Liver (tissue), 8 donors: ENCODE measurements at regions not wholly inside any gene's neighbourhood (a gene's known extent, or its start where the extent isn't known, plus 50 kb on each side); places are given as distances from the start of the nearest gene placed in this dataset.

Experiments
- DNase-seq: peaks from one replicate; pipeline ENCODE4 v3.0.0-alpha.2; 2017; ENCODE audit warnings: low spot score
- H3K27ac ChIP-seq, 2 donors: one replicate each; pipeline ENCODE4 v1.7.0; 2013; ENCODE audit warnings: inconsistent platforms in 2 of 2, low read length in 2 of 2, control low read depth in 1 of 2, low read depth in 1 of 2, mild to moderate bottlenecking in 1 of 2
- H3K27me3 ChIP-seq, 4 donors: one replicate each; pipeline versions ENCODE4 v1.6.1 to v1.7.0; 2013; ENCODE audit warnings: low read length in 3 of 4, inconsistent platforms in 1 of 4, mild to moderate bottlenecking in 1 of 4, moderate library complexity in 1 of 4; ENCODE audit not compliant: control insufficient read depth in 4 of 4, insufficient read depth in 4 of 4
- H3K36me3 ChIP-seq, 4 donors: one replicate each; pipeline versions ENCODE4 v1.6.1 to v1.7.0; 2013; ENCODE audit warnings: low read length in 3 of 4, mild to moderate bottlenecking in 3 of 4, low read depth in 1 of 4, moderate library complexity in 1 of 4; ENCODE audit not compliant: control insufficient read depth in 4 of 4, insufficient read depth in 3 of 4
- H3K4me1 ChIP-seq, 4 donors: one replicate each; pipeline versions ENCODE4 v1.6.1 to v1.7.0; 2013; ENCODE audit warnings: low read length in 3 of 4, mild to moderate bottlenecking in 3 of 4, moderate library complexity in 1 of 4; ENCODE audit not compliant: control insufficient read depth in 4 of 4, insufficient read depth in 4 of 4
- H3K4me3 ChIP-seq, 3 donors: one replicate each; pipeline versions ENCODE4 v1.6.1 to v1.7.0; 2013; ENCODE audit warnings: low read length in 3 of 3, control low read depth in 1 of 3, low read depth in 1 of 3, mild to moderate bottlenecking in 1 of 3
- H3K9ac ChIP-seq, 2 donors: one replicate each; pipeline ENCODE4 v1.7.0; 2013; ENCODE audit warnings: low read length in 2 of 2, mild to moderate bottlenecking in 2 of 2, moderate library complexity in 2 of 2, control low read depth in 1 of 2, low read depth in 1 of 2
- H3K9me3 ChIP-seq, 4 donors: one replicate each; pipeline versions ENCODE4 v1.6.1 to v1.7.0; 2013; ENCODE audit warnings: low read length in 3 of 4; ENCODE audit not compliant: control insufficient read depth in 4 of 4
- ATF3 ChIP-seq: IDR thresholded peaks from 2 replicates; pipeline ENCODE4 v1.6.1; 2016; ENCODE audit warnings: antibody characterized with exemption
- CTCF ChIP-seq: fragments of 150-350 bp; IDR thresholded peaks from 2 replicates; pipeline ENCODE4 v1.5.1; 2017; ENCODE audit warnings: improper control_type of control experiment, low read depth, low read length; ENCODE audit not compliant: missing input control
- FOXA1 ChIP-seq: IDR thresholded peaks from 2 replicates; pipeline ENCODE4 v1.6.1; 2016; ENCODE audit warnings: antibody characterized with exemption
- FOXA2 ChIP-seq: IDR thresholded peaks from 2 replicates; pipeline ENCODE4 v1.6.1; 2016; ENCODE audit warnings: antibody characterized with exemption
- GABPA ChIP-seq, 2 donors: IDR thresholded peaks in 1 of 2; conservative IDR thresholded peaks in 1 of 2; 2 replicates each; pipeline ENCODE4 v1.6.1; 2016; ENCODE audit warnings: antibody characterized with exemption in 2 of 2, mild to moderate bottlenecking in 1 of 2, moderate library complexity in 1 of 2
- HNF4A ChIP-seq, 2 donors: conservative IDR thresholded peaks; 2 replicates each; pipeline ENCODE4 v1.6.1; 2016; ENCODE audit warnings: antibody characterized with exemption in 2 of 2, mild to moderate bottlenecking in 2 of 2
- HNF4G ChIP-seq: IDR thresholded peaks from 2 replicates; pipeline ENCODE4 v1.6.1; 2016; ENCODE audit warnings: antibody characterized with exemption
- JUND ChIP-seq, 2 donors: IDR thresholded peaks; 2 replicates each; pipeline ENCODE4 v1.6.1; 2016; ENCODE audit warnings: antibody characterized with exemption in 2 of 2
- NR2F2 ChIP-seq: IDR thresholded peaks from 2 replicates; pipeline ENCODE4 v1.6.1; 2016; ENCODE audit warnings: antibody characterized with exemption
- RAD21 ChIP-seq, 2 donors: IDR thresholded peaks; 2 replicates each; pipeline ENCODE4 v1.6.1; 2016; ENCODE audit warnings: antibody characterized with exemption in 2 of 2, mild to moderate bottlenecking in 2 of 2
- RXRA ChIP-seq, 2 donors: IDR thresholded peaks; 2 replicates each; pipeline ENCODE4 v1.6.1; 2017 to 2018; ENCODE audit warnings: antibody characterized with exemption in 2 of 2, mild to moderate bottlenecking in 1 of 2
- SP1 ChIP-seq: IDR thresholded peaks from 2 replicates; pipeline ENCODE4 v1.6.1; 2018; ENCODE audit warnings: antibody characterized with exemption, mild to moderate bottlenecking
- TAF1 ChIP-seq: conservative IDR thresholded peaks from 2 replicates; pipeline ENCODE4 v1.6.1; 2016; ENCODE audit warnings: antibody characterized with exemption, mild to moderate bottlenecking
- WGBS: extraction: QIAGEN DNeasy Blood & Tissue Kit; methylation state at CpG from one replicate; pipeline ENCODE4 v1.1.7; 2013; 5-methylcytosine and 5-hydroxymethylcytosine counted together
- donor health status: healthy.
- donor health status: healthy.
- donor health status: healthy.
- donor health status: healthy.
- donor health status: healthy.

- Histone ChIP-seq H3K36me3 (no peaks in the 10 kb centered on the region), H3K4me1 (no peaks in the 10 kb centered on the region), H3K9me3 (peaks cover 5 to 19% (median 12%) of the 10 kb centered on the region in 4 donors), H3K9ac (no peak overlapping the region), H3K27me3 (peaks cover 0 to 3% (median 0%) of the 10 kb centered on the region in 4 donors), H3K4me3 (no peak overlapping the region), H3K27ac (no peak overlapping the region)
- WGBS = 86% methylated on average over 14 of the region's 14 CpGs
- no peak for TF ChIP-seq FOXA1
- TF ChIP-seq HNF4G = no peak
- no peak for TF ChIP-seq RXRA (IDR thresholded peaks at IDR 0.05)
- DNase-seq = no peak
These were observed 81.0 kb upstream of the SALL3 start for GRCh38 chr18:78898635-78899034.

GRCh38 chr18:78899241-78899640, 80.4 kb upstream of the SALL3 start:
- H3K27me3 ChIP-seq = peaks cover 0 to 3% (median 0%) of the 10 kb centered on the region in 4 donors
- no peak for DNase-seq
- no peaks in the 10 kb centered on the region for H3K36me3 ChIP-seq
- no peak overlapping the region for H3K9ac ChIP-seq
- H3K4me3 ChIP-seq = no peak overlapping the region
- H3K4me1 ChIP-seq = no peaks in the 10 kb centered on the region
- WGBS = 76% methylated on average over 3 of the region's 3 CpGs
- no peak for TF ChIP-seq ATF3
- no peak for TF ChIP-seq RXRA (IDR thresholded peaks at IDR 0.05)
- peaks cover 5 to 19% (median 12%) of the 10 kb centered on the region in 4 donors for H3K9me3 ChIP-seq
- H3K27ac ChIP-seq = no peak overlapping the region

GRCh38 chr18:78900938-78901909, 78.4 kb upstream of the SALL3 start:
- WGBS = 77% methylated on average over 24 of the region's 24 CpGs
- Histone ChIP-seq H3K27me3 (peaks cover 0 to 3% (median 0%) of the 10 kb centered on the region in 4 donors), H3K9me3 (peaks cover 4 to 16% (median 11%) of the 10 kb centered on the region in 4 donors), H3K9ac (no peak overlapping the region), H3K27ac (no peak overlapping the region), H3K4me1 (no peaks in the 10 kb centered on the region), H3K36me3 (no peaks in the 10 kb centered on the region), H3K4me3 (no peak overlapping the region)
- DNase-seq = no peak
- no peak for TF ChIP-seq RXRA (IDR thresholded peaks at IDR 0.05)
- TF ChIP-seq HNF4G = no peak
- no peak for TF ChIP-seq GABPA (IDR thresholded peaks at IDR 0.05 in 1 of 2, conservative IDR thresholded peaks at IDR 0.05 in 1 of 2)
- TF ChIP-seq ATF3 = no peak
- TF ChIP-seq NR2F2 = no peak
- no peak for TF ChIP-seq JUND (IDR thresholded peaks at IDR 0.05)
- no peak for TF ChIP-seq SP1
- no peak for TF ChIP-seq TAF1
- TF ChIP-seq HNF4A (conservative IDR thresholded peaks at IDR 0.05) = no peak
- no peak for TF ChIP-seq FOXA2
- TF ChIP-seq RAD21 (IDR thresholded peaks at IDR 0.05) = no peak
- TF ChIP-seq CTCF = no peak
